Breast epithelium (tissue), 3 donors: ENCODE measurements at regions not wholly inside any gene's neighbourhood (a gene's known extent, or its start where the extent isn't known, plus 50 kb on each side); places are given as distances from the start of the nearest gene placed in this dataset.
"Not testable (repeated sequence)": the region's sequence is repeated elsewhere in the genome, so short reads cannot be mapped to it uniquely, and the experiment has no call there.

Experiments used
- POLR2A ChIP-seq: fragments of 450-650 bp; IDR thresholded peaks from one replicate; pipeline ENCODE4 v1.6.1; 2016; ENCODE audit warnings: antibody characterized with exemption, mild to moderate bottlenecking, moderate library complexity
- TF ChIP-seq, protein P1 (sequence below), 3 donors: fragments of 450-650 bp; IDR thresholded peaks; one replicate each; pipeline ENCODE4 v1.5.1; 2016 to 2017; ENCODE audit warnings: antibody characterized with exemption in 3 of 3, mild to moderate bottlenecking in 3 of 3, moderate library complexity in 3 of 3

DNA sequence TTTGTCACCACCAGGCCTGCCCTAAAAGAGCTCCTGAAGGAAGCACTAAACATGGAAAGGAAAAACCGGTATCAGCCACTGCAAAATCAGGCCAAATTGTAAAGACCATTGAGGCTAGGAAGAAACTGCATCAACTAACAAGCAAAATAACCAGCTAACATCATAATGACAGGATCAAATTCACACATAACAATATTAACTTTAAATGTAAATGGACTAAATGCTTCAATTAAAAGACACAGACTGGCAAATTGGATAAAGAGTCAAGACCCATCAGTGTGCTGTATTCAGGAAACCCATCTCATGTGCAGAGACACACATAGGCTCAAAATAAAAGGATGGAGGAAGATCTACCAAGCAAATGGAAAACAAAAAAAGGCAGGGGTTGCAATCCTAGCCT is 57.7 kb upstream of the ZNF165 start:
- TF ChIP-seq, protein P1, sequence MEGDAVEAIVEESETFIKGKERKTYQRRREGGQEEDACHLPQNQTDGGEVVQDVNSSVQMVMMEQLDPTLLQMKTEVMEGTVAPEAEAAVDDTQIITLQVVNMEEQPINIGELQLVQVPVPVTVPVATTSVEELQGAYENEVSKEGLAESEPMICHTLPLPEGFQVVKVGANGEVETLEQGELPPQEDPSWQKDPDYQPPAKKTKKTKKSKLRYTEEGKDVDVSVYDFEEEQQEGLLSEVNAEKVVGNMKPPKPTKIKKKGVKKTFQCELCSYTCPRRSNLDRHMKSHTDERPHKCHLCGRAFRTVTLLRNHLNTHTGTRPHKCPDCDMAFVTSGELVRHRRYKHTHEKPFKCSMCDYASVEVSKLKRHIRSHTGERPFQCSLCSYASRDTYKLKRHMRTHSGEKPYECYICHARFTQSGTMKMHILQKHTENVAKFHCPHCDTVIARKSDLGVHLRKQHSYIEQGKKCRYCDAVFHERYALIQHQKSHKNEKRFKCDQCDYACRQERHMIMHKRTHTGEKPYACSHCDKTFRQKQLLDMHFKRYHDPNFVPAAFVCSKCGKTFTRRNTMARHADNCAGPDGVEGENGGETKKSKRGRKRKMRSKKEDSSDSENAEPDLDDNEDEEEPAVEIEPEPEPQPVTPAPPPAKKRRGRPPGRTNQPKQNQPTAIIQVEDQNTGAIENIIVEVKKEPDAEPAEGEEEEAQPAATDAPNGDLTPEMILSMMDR (IDR thresholded peaks at IDR 0.05), result not testable (repeated sequence)
- not testable (repeated sequence) for TF ChIP-seq POLR2A
